GM12878 (cell line): ENCODE measurements at regions not wholly inside any gene's neighbourhood (a gene's known extent, or its start where the extent isn't known, plus 50 kb on each side); places are given as distances from the start of the nearest gene placed in this dataset.

ENCODE experiments used
- ATAC-seq: fragments of 200-7000 bp; cut with Tn5 transposase; 3 replicates; pipeline ENCODE4 v1.9.1; 2020; ENCODE audit warnings: mild to moderate bottlenecking, moderate library complexity
- BruUV-seq: library from RNA; stranded (reverse); fragments of 400-500 nt; replicated peaks from 2 replicates; lab custom pipeline; 2021; lab: Mats Ljungman, UMichigan
- CTCF ChIA-PET: fragments of 300-600 bp; sonication (Branson Sonifier 250); formaldehyde crosslinking; extraction: SDS; loops from one replicate; lab custom pipeline; 2021; ENCODE audit warnings: inconsistent platforms; lab: Yijun Ruan, JAX
- POLR2A ChIA-PET: fragments of 350-600 bp; formaldehyde crosslinking; extraction: SDS; loops from one replicate; lab custom pipeline; 2021; ENCODE audit warnings: inconsistent platforms; lab: Charles Lee
- RAD21 ChIA-PET: fragments of 300-600 bp; sonication (Branson Sonifier 250); formaldehyde crosslinking; loops from one replicate; lab custom pipeline; 2023; ENCODE audit warnings: antibody characterized with exemption; ENCODE audit not compliant: unreplicated experiment; lab: Charles Lee
- SMC1A ChIA-PET: fragments of 300-600 bp; sonication (Branson Sonifier 250); formaldehyde crosslinking; loops from one replicate; lab custom pipeline; 2023; ENCODE audit not compliant: unreplicated experiment, uncharacterized antibody; lab: Charles Lee
- DNase-seq: peaks from one replicate; pipeline ENCODE4 v3.0.0-alpha.2; 2011; ENCODE audit warnings: low read depth, low spot score
- FAIRE-seq: peaks from 3 replicates; lab custom pipeline; 2011; peaks lifted over from hg19 to GRCh38; lab: Jason Lieb, UNC
- H2AFZ ChIP-seq: 2 replicates; pipeline ENCODE4 v1.6.0; 2011; ENCODE audit warnings: low read depth, low read length, control low read depth; ENCODE audit not compliant: control insufficient read depth
- H3K27ac ChIP-seq: 2 replicates; pipeline ENCODE4 v1.5.1; 2011; ENCODE audit warnings: control low read depth; ENCODE audit not compliant: control insufficient read depth, insufficient read depth
- H3K27me3 ChIP-seq, 2 experiments: replicated peaks in 1 of 2; 2 replicates each; pipeline versions ENCODE4 v1.6.0 to v1.6.1; 2011; ENCODE audit warnings: low read length in 1 of 2; ENCODE audit not compliant: control insufficient read depth in 2 of 2, insufficient read depth in 2 of 2
- H3K36me3 ChIP-seq, 2 experiments: 2 replicates each; pipeline ENCODE4 v1.5.1; 2011; ENCODE audit warnings: low read length in 1 of 2; ENCODE audit not compliant: control insufficient read depth in 2 of 2, insufficient read depth in 2 of 2
- H3K4me1 ChIP-seq: 2 replicates; pipeline ENCODE4 v1.6.1; 2011; ENCODE audit warnings: mild to moderate bottlenecking, low read length, moderate library complexity, mixed read lengths; ENCODE audit not compliant: control insufficient read depth, insufficient read depth
- H3K4me2 ChIP-seq: 2 replicates; pipeline ENCODE4 v1.6.0; 2011; ENCODE audit warnings: control low read depth; ENCODE audit not compliant: control insufficient read depth, insufficient read depth
- H3K4me3 ChIP-seq: fragments of 200-600 bp; sonication (generic); 2 replicates; pipeline ENCODE4 v1.5.1; 2016
- H3K79me2 ChIP-seq: 2 replicates; pipeline ENCODE4 v1.6.0; 2011; ENCODE audit warnings: low read length; ENCODE audit not compliant: control insufficient read depth, insufficient read depth
- H3K9ac ChIP-seq: 2 replicates; pipeline ENCODE4 v1.8.0; 2011; ENCODE audit warnings: low read length, control low read depth, mixed read lengths; ENCODE audit not compliant: control insufficient read depth, insufficient read depth
- H3K9me3 ChIP-seq: replicated peaks from 3 replicates; pipeline ENCODE4 v1.5.1; 2011; ENCODE audit warnings: mild to moderate bottlenecking, low read length; ENCODE audit not compliant: control insufficient read depth, insufficient read depth
- H4K20me1 ChIP-seq: 2 replicates; pipeline ENCODE4 v1.6.0; 2011; ENCODE audit not compliant: control insufficient read depth, insufficient read depth
- ATF2 ChIP-seq: IDR thresholded peaks from 2 replicates; pipeline ENCODE4 v1.6.1; 2012; ENCODE audit warnings: low read length, inconsistent platforms
- BACH1 ChIP-seq: fragments of 450-650 bp; IDR thresholded peaks from 2 replicates; pipeline ENCODE4 v1.6.1; 2017; ENCODE audit warnings: mild to moderate bottlenecking, borderline replicate concordance
- BCL3 ChIP-seq: IDR thresholded peaks from 2 replicates; pipeline ENCODE4 v1.6.1; 2011; ENCODE audit warnings: borderline replicate concordance, low read depth, mild to moderate bottlenecking, moderate library complexity, low read length; ENCODE audit not compliant: insufficient read depth, poor library complexity, severe bottlenecking
- MAX ChIP-seq: IDR thresholded peaks from 2 replicates; pipeline ENCODE4 v1.6.1; 2012; ENCODE audit warnings: low read depth, low read length, improper control_type of control experiment
- MYB ChIP-seq: fragments of 150-350 bp; IDR thresholded peaks from 2 replicates; pipeline ENCODE4 v1.6.1; 2014; ENCODE audit warnings: mild to moderate bottlenecking, low read depth, low read length, borderline replicate concordance
- NFYA ChIP-seq: IDR thresholded peaks from 2 replicates; pipeline ENCODE4 v1.6.1; 2011; ENCODE audit warnings: low read depth, mild to moderate bottlenecking, low read length, improper control_type of control experiment, borderline replicate concordance
- NR2C1 ChIP-seq: fragments of 450-650 bp; IDR thresholded peaks from 2 replicates; pipeline ENCODE4 v1.6.1; 2017; ENCODE audit warnings: antibody characterized with exemption, mild to moderate bottlenecking, moderate library complexity
- NR2F1 ChIP-seq: fragments of 450-650 bp; conservative IDR thresholded peaks from 2 replicates; pipeline ENCODE4 v1.6.1; 2017; ENCODE audit warnings: mild to moderate bottlenecking
- POLR2AphosphoS5 ChIP-seq: IDR thresholded peaks from 2 replicates; pipeline ENCODE4 v1.6.1; 2011; ENCODE audit warnings: mild to moderate bottlenecking, low read length, inconsistent platforms
- RB1 ChIP-seq: fragments of 450-650 bp; formaldehyde crosslinking; IDR thresholded peaks from 2 replicates; pipeline ENCODE4 v1.6.1; 2017; ENCODE audit warnings: mild to moderate bottlenecking, borderline replicate concordance
- RBBP5 ChIP-seq: fragments of 200-600 bp; sonication (generic); conservative IDR thresholded peaks from 2 replicates; pipeline ENCODE4 v1.6.1; 2016
- RELA ChIP-seq: fragments of 450-650 bp; IDR thresholded peaks from 2 replicates; pipeline ENCODE4 v1.8.0; 2014; ENCODE audit warnings: borderline replicate concordance; ENCODE audit not compliant: partially characterized antibody
- RFX5 ChIP-seq: IDR thresholded peaks from 2 replicates; pipeline ENCODE4 v1.6.1; 2011; ENCODE audit warnings: low read depth, low read length, improper control_type of control experiment
- SIX5 ChIP-seq: IDR thresholded peaks from 2 replicates; pipeline ENCODE4 v1.6.1; 2011; ENCODE audit warnings: mild to moderate bottlenecking, low read depth, low read length, moderate library complexity; ENCODE audit not compliant: severe bottlenecking
- SMAD5 ChIP-seq: IDR thresholded peaks from 2 replicates; pipeline ENCODE4 v1.6.1; 2016; ENCODE audit warnings: antibody characterized with exemption, low read depth
- SMC3 ChIP-seq: IDR thresholded peaks from 2 replicates; pipeline ENCODE4 v1.6.1; 2011; ENCODE audit warnings: low read length, improper control_type of control experiment, borderline replicate concordance
- SUZ12 ChIP-seq: fragments of 200-600 bp; sonication (generic); IDR thresholded peaks from one replicate; pipeline ENCODE4 v1.6.1; 2018; ENCODE audit warnings: antibody characterized with exemption, mild to moderate bottlenecking; ENCODE audit not compliant: unreplicated experiment
- ZBED1 ChIP-seq: IDR thresholded peaks from 2 replicates; pipeline ENCODE4 v1.6.1; 2016; ENCODE audit warnings: borderline replicate concordance
- ZBTB4 ChIP-seq: fragments of 450-650 bp; formaldehyde crosslinking; IDR thresholded peaks from 2 replicates; pipeline ENCODE4 v1.4.0; 2022; ENCODE audit warnings: mild to moderate bottlenecking, moderate library complexity
- ZNF384 ChIP-seq: IDR thresholded peaks from 2 replicates; pipeline ENCODE4 v1.6.1; 2012; ENCODE audit warnings: low read depth, mild to moderate bottlenecking, low read length, improper control_type of control experiment, borderline replicate concordance
- WGBS: methylation state at CpG from one replicate; pipeline ENCODE4 v1.1.6; 2016; ENCODE audit warnings: low lambda C conversion rate; ENCODE audit not compliant: insufficient replicate concordance, insufficient coverage; ENCODE audit errors: missing lambda C conversion rate; 5-methylcytosine and 5-hydroxymethylcytosine counted together
- in situ Hi-C: fragments of 300-500 bp; cut with MboI; formaldehyde crosslinking; loops from 9 replicates; pipeline ENCODE4 v1.14.3; 2018; ENCODE audit warnings: mixed read lengths
- intact Hi-C: fragments of 100-400 bp; cut with micrococcal nuclease; formaldehyde crosslinking; loops from one replicate; pipeline ENCODE4 v1.14.2; 2022; ENCODE audit not compliant: unreplicated experiment

DNA sequence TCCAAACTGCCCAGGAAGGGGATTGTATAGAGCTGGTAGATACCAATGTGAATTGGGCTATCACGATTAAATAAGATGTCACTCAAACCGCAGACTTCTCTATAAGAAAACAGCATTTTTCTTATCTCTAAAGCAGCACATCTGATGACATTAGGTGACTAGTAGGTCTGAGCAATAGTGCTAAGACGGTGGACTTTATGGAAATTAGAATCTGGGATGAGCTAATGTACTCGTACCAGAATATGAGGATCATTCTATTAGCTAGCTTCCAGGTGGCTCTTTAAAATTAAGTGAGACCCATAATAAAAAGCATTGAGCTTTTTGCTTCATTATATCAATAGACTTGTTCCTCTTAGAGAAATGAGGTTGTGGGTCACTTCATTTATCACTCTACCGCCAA, 130.0 kb upstream of the MC4R start:
- Histone ChIP-seq H3K4me3 (no peak overlapping the region), H3K36me3 (no peaks in the 10 kb centered on the region), H3K79me2 (no peaks in the 10 kb centered on the region), H3K27ac (no peak overlapping the region), H3K4me2 (no peak overlapping the region), H3K27me3 (0 out of 4 replicates have a peak, but pooled peaks cover 0 to 3% of the 10 kb centered on the region in 2 experiments), H3K4me1 (no peaks in the 10 kb centered on the region), H3K9ac (no peak overlapping the region), H4K20me1 (no peaks in the 10 kb centered on the region), H2AFZ (no peak overlapping the region), H3K9me3 (no peaks in the 10 kb centered on the region)
- 0% methylated on average over 5 of the region's 5 CpGs for WGBS
- BruUV-seq = no TSS peak
- SMC1A ChIA-PET = interaction anchor here (0.6 kb wide), 1 partner anchor 155 kb away, joined by 3 read pairs; no protein-coding TSS in a partner anchor
- POLR2A ChIA-PET = no interaction called here
- RAD21 ChIA-PET = no interaction called here
- ATAC-seq (no peak), DNase-seq (no peak), FAIRE-seq (no peak)
- intact Hi-C loops (no loop called here), in situ Hi-C loops (no loop called here)
- CTCF ChIA-PET = no interaction called here
- TF ChIP-seq SMAD5 (no peak), ZNF384 (no peak), NR2F1 (no peak), ZBTB4 (CRISPR knock-in tag) (no peak), POLR2AphosphoS5 (no peak), BACH1 (no peak), ATF2 (no peak), RB1 (no peak), RFX5 (no peak), SMC3 (no peak), NR2C1 (no peak), RBBP5 (no peak), BCL3 (no peak), ZBED1 (no peak), NFYA (no peak), MYB (no peak), RELA (no peak), SUZ12 (no peak), MAX (no peak), SIX5 (no peak)
